ENCODE measurements at regions not wholly inside any gene's neighbourhood (a gene's known extent, or its start where the extent isn't known, plus 50 kb on each side); places are given as distances from the start of the nearest gene placed in this dataset.

GRCh38 chr18:25759111-25759510 is 331.3 kb downstream of the SS18 start:
- TF ChIP-seq EZH2phosphoT487 (IDR thresholded peaks at IDR 0.05; ENCODE audit: insufficient read depth, low read depth) (no peak), EZH2 (IDR thresholded peaks at IDR 0.05; ENCODE audit: insufficient read depth, poor library complexity, severe bottlenecking) (no peak)

All from GM23248 (cell line).